ENCODE measurements at regions not wholly inside any gene's neighbourhood (a gene's known extent, or its start where the extent isn't known, plus 50 kb on each side); places are given as distances from the start of the nearest gene placed in this dataset.

- no peak for TF ChIP-seq CTCF (IDR thresholded peaks at IDR 0.05)
- TF ChIP-seq POLR2AphosphoS5 (IDR thresholded peaks at IDR 0.05): no peak
Observed at GRCh38 chr11:105226766-105227165, 87.2 kb upstream of the CARD18 start.
